Natural killer cell (primary cell): ENCODE measurements at regions not wholly inside any gene's neighbourhood (a gene's known extent, or its start where the extent isn't known, plus 50 kb on each side); places are given as distances from the start of the nearest gene placed in this dataset.

Experiments used
- ATAC-seq, 3 donors: fragments of 150-1000 bp in 2 of 3; fragments of 200-7000 bp in 1 of 3; cut with Tn5 transposase; 1 replicate in 1 of 3; 2 replicates in 2 of 3; pipeline ENCODE4 v1.10.0; 2021; ENCODE audit warnings: mild to moderate bottlenecking in 2 of 3, moderate library complexity in 2 of 3
- DNase-seq, 2 donors: peaks; one replicate each; pipeline versions ENCODE4 v3.0.0 to v3.0.0-alpha.2; 2013 to 2021; ENCODE audit warnings: mixed read lengths in 1 of 2
- H3K27ac ChIP-seq: one replicate; pipeline ENCODE4 v1.5.1; 2013; ENCODE audit warnings: mild to moderate bottlenecking, low read length
- H3K27me3 ChIP-seq: one replicate; pipeline ENCODE4 v1.6.1; 2013; ENCODE audit warnings: low read length; ENCODE audit not compliant: control insufficient read depth, insufficient read depth
- H3K36me3 ChIP-seq: one replicate; pipeline ENCODE4 v1.6.1; 2013; ENCODE audit warnings: low read length; ENCODE audit not compliant: control insufficient read depth, insufficient read depth
- H3K4me1 ChIP-seq: one replicate; pipeline ENCODE4 v1.6.1; 2013; ENCODE audit warnings: low read length; ENCODE audit not compliant: control insufficient read depth, insufficient read depth
- H3K4me3 ChIP-seq: one replicate; pipeline ENCODE4 v1.5.1; 2013; ENCODE audit warnings: low read length
- H3K9me3 ChIP-seq: one replicate; pipeline ENCODE4 v1.6.1; 2013; ENCODE audit warnings: low read length; ENCODE audit not compliant: control insufficient read depth, insufficient read depth
- H3K27ac Mint-ChIP-seq, 2 donors: one replicate each; pipeline ENCODE4 v1.8.0; 2022; ENCODE audit warnings: mild to moderate bottlenecking in 2 of 2, mixed read lengths in 2 of 2, moderate library complexity in 1 of 2
- H3K27me3 Mint-ChIP-seq, 2 donors: one replicate each; pipeline ENCODE4 v1.8.0; 2022; ENCODE audit warnings: low read depth in 2 of 2, mixed read lengths in 2 of 2
- H3K36me3 Mint-ChIP-seq: one replicate; pipeline ENCODE4 v1.8.0; 2022; ENCODE audit warnings: mixed read lengths
- H3K4me1 Mint-ChIP-seq, 2 donors: one replicate each; pipeline ENCODE4 v1.8.0; 2022; ENCODE audit warnings: mixed read lengths in 2 of 2
- H3K4me3 Mint-ChIP-seq: one replicate; pipeline ENCODE4 v1.8.0; 2022; ENCODE audit warnings: mild to moderate bottlenecking, moderate library complexity, mixed read lengths
- H3K9me3 Mint-ChIP-seq, 2 donors: one replicate each; pipeline ENCODE4 v1.8.0; 2022; ENCODE audit warnings: mixed read lengths in 2 of 2
- WGBS: methylation state at CpG from one replicate; pipeline ENCODE4 v1.1.7; 2013; ENCODE audit warnings: missing lambda C conversion rate; ENCODE audit not compliant: insufficient coverage; 5-methylcytosine and 5-hydroxymethylcytosine counted together
- intact Hi-C: fragments of 100-400 bp; cut with micrococcal nuclease; formaldehyde crosslinking; loops from one replicate; pipeline ENCODE4 v1.14.2; 2022
- TF ChIP-seq, protein P1 (sequence below): fragments of 200-600 bp; IDR thresholded peaks from one replicate; pipeline ENCODE4 v1.8.0; 2022; ENCODE audit warnings: antibody characterized with exemption

GRCh38 chr4:29805245-29805644 is 914.9 kb upstream of the PCDH7 start:
- TF ChIP-seq, protein P1, sequence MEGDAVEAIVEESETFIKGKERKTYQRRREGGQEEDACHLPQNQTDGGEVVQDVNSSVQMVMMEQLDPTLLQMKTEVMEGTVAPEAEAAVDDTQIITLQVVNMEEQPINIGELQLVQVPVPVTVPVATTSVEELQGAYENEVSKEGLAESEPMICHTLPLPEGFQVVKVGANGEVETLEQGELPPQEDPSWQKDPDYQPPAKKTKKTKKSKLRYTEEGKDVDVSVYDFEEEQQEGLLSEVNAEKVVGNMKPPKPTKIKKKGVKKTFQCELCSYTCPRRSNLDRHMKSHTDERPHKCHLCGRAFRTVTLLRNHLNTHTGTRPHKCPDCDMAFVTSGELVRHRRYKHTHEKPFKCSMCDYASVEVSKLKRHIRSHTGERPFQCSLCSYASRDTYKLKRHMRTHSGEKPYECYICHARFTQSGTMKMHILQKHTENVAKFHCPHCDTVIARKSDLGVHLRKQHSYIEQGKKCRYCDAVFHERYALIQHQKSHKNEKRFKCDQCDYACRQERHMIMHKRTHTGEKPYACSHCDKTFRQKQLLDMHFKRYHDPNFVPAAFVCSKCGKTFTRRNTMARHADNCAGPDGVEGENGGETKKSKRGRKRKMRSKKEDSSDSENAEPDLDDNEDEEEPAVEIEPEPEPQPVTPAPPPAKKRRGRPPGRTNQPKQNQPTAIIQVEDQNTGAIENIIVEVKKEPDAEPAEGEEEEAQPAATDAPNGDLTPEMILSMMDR: no peak
- Mint-ChIP-seq H3K4me1 (no peaks in the 10 kb centered on the region), H3K36me3 (peaks cover 11% of the 10 kb centered on the region), H3K27ac (no peak overlapping the region), H3K27me3 (no peaks in the 10 kb centered on the region), H3K9me3 (peaks cover 12 to 23% of the 10 kb centered on the region in 2 donors), H3K4me3 (no peak overlapping the region)
- no peak for DNase-seq
- Histone ChIP-seq H3K9me3 (no peaks in the 10 kb centered on the region), H3K4me1 (no peaks in the 10 kb centered on the region), H3K27me3 (no peaks in the 10 kb centered on the region), H3K27ac (no peak overlapping the region), H3K36me3 (no peaks in the 10 kb centered on the region), H3K4me3 (no peak overlapping the region)
- ATAC-seq: no peak
- intact Hi-C loops: no loop called here
- WGBS: 36% methylated on average over 2 of the region's 2 CpGs

DNA sequence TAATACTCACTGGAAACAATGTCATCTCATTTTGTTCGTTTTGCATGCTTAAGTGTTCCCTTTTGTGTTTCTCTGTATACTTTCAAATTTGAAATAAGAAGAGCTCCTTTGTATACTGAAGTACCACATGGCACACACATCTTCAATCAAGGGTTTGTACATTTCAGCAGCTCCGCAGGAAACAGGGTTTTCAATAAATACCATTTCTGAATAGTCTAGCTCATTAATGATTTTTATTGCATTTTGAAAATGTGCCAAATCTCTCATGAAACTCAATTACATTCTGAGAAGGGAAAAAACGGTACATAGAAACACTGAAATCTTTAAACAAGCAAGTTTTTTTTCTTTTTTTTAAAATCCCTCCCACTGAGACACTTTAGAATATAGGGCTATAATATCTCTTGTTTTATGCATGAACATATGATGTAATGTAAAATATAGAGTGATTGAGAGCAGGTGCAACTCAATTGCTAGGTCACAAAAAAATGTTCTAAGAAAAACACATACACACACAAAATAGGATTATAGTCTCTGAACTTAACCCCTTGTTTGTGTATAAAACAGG is 914.2 kb upstream of the PCDH7 start:
- no peaks in the 10 kb centered on the region for H3K27me3 Mint-ChIP-seq
- intact Hi-C loops: no loop called here
- no peaks in the 10 kb centered on the region for H3K4me1 Mint-ChIP-seq

GRCh38 chr4:29817961-29818360 is 902.2 kb upstream of the PCDH7 start:
- Histone ChIP-seq H3K27me3 (no peaks in the 10 kb centered on the region), H3K27ac (no peak overlapping the region), H3K4me1 (no peaks in the 10 kb centered on the region), H3K9me3 (peaks cover 4% of the 10 kb centered on the region), H3K4me3 (no peak overlapping the region), H3K36me3 (no peaks in the 10 kb centered on the region)
- DNase-seq: no peak
- Mint-ChIP-seq H3K36me3 (peaks cover 15% of the 10 kb centered on the region), H3K4me1 (no peaks in the 10 kb centered on the region), H3K4me3 (no peak overlapping the region), H3K27ac (no peak overlapping the region), H3K9me3 (peaks cover 10 to 15% of the 10 kb centered on the region in 2 donors), H3K27me3 (no peaks in the 10 kb centered on the region)
- intact Hi-C loops: no loop called here
- TF ChIP-seq, protein P1: no peak
- WGBS: 89% methylated on average over 4 of the region's 4 CpGs
- ATAC-seq: no peak

More for the DNA sequence above, 914.2 kb upstream of the PCDH7 start:
- DNase-seq (no peak), ATAC-seq (no peak)
- WGBS: 100% methylated on average over 1 of the region's 3 CpGs
- Mint-ChIP-seq H3K27ac (no peak overlapping the region), H3K9me3 (peaks cover 17 to 28% of the 10 kb centered on the region in 2 donors), H3K36me3 (peaks cover 15% of the 10 kb centered on the region), H3K4me3 (no peak overlapping the region)
- Histone ChIP-seq H3K27ac (no peak overlapping the region), H3K9me3 (no peaks in the 10 kb centered on the region), H3K27me3 (no peaks in the 10 kb centered on the region), H3K4me3 (no peak overlapping the region), H3K4me1 (no peaks in the 10 kb centered on the region), H3K36me3 (no peaks in the 10 kb centered on the region)
- TF ChIP-seq, protein P1: no peak

DNA sequence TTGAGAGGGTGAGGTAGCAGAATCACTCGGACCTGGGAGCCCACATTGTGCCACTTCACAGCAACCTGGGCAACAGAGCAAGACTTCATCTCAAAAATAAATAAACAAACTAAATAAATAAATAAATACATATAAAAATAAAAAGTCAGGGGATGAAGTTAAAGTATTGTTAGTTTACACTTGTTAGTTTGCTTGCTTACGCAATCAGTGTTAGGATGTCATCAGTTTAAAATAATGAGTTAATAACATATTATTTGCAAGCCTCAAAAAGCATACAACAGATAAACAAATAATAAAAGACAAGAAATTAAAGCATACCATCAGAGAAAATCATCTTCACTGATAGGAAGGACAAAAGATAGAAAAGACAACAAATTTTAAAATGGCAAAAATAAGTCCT is 891.1 kb upstream of the PCDH7 start:
- H3K27me3 Mint-ChIP-seq: no peaks in the 10 kb centered on the region
- H3K27ac Mint-ChIP-seq: no peak overlapping the region
- Histone ChIP-seq H3K9me3 (peaks cover 7% of the 10 kb centered on the region), H3K27me3 (no peaks in the 10 kb centered on the region), H3K36me3 (no peaks in the 10 kb centered on the region), H3K4me1 (no peaks in the 10 kb centered on the region), H3K4me3 (no peak overlapping the region), H3K27ac (no peak overlapping the region)
- no peak overlapping the region for H3K4me3 Mint-ChIP-seq
- no peaks in the 10 kb centered on the region for H3K4me1 Mint-ChIP-seq
- TF ChIP-seq, protein P1: no peak
- no peak for DNase-seq
- ATAC-seq: no peak
- no CpG with 5 or more reads among the region's 2 CpGs for WGBS
- peaks cover 5% of the 10 kb centered on the region for H3K36me3 Mint-ChIP-seq
- peaks cover 13 to 26% of the 10 kb centered on the region in 2 donors for H3K9me3 Mint-ChIP-seq
- intact Hi-C loops: no loop called here
